Stimulated activated naive CD8-positive, alpha-beta T cell treated with anti-CD3 and anti-CD28 coated beads, Interleukin-15, amount 100 ng/mL, for 72 hours (primary cell): ENCODE measurements at regions not wholly inside any gene's neighbourhood (a gene's known extent, or its start where the extent isn't known, plus 50 kb on each side); places are given as distances from the start of the nearest gene placed in this dataset.

ENCODE experiments used
- ATAC-seq: fragments of 150-1000 bp; cut with Tn5 transposase; 2 replicates; pipeline ENCODE4 v1.10.0; 2021; ENCODE audit warnings: mild to moderate bottlenecking, moderate library complexity
- DNase-seq, 2 donors: peaks; one replicate each; pipeline ENCODE4 v3.0.0; 2021 to 2022
- H3K27ac Mint-ChIP-seq, 2 donors: one replicate each; pipeline ENCODE4 v1.8.0; 2022; ENCODE audit warnings: mild to moderate bottlenecking in 2 of 2, mixed read lengths in 2 of 2, moderate library complexity in 2 of 2
- H3K27me3 Mint-ChIP-seq: one replicate; pipeline ENCODE4 v1.8.0; 2022; ENCODE audit warnings: mixed read lengths
- H3K4me1 Mint-ChIP-seq: one replicate; pipeline ENCODE4 v1.8.0; 2022; ENCODE audit warnings: mild to moderate bottlenecking, mixed read lengths
- H3K4me3 Mint-ChIP-seq, 2 donors: one replicate each; pipeline ENCODE4 v1.8.0; 2022; ENCODE audit warnings: mild to moderate bottlenecking in 2 of 2, mixed read lengths in 2 of 2, moderate library complexity in 1 of 2
- H3K9me3 Mint-ChIP-seq, 2 donors: one replicate each; pipeline ENCODE4 v1.8.0; 2022; ENCODE audit warnings: mixed read lengths in 2 of 2

- no peaks in the 10 kb centered on the region for H3K4me1 Mint-ChIP-seq
- no peaks in the 10 kb centered on the region for H3K27me3 Mint-ChIP-seq
- DNase-seq: no peak
- ATAC-seq: no peak
- no peak overlapping the region for H3K4me3 Mint-ChIP-seq
- peaks cover 0 to 5% of the 10 kb centered on the region in 2 donors for H3K9me3 Mint-ChIP-seq
- no peak overlapping the region for H3K27ac Mint-ChIP-seq
Observed at GRCh38 chr4:66688674-66689073, 856.6 kb downstream of the CENPC start.

GRCh38 chr4:66687459-66687858 is 857.8 kb downstream of the CENPC start:
- peaks cover 0 to 5% of the 10 kb centered on the region in 2 donors for H3K9me3 Mint-ChIP-seq
- DNase-seq (no peak), ATAC-seq (no peak)
- H3K4me1 Mint-ChIP-seq: no peaks in the 10 kb centered on the region
- no peak overlapping the region for H3K4me3 Mint-ChIP-seq
- no peak overlapping the region for H3K27ac Mint-ChIP-seq
- H3K27me3 Mint-ChIP-seq: no peaks in the 10 kb centered on the region

DNA sequence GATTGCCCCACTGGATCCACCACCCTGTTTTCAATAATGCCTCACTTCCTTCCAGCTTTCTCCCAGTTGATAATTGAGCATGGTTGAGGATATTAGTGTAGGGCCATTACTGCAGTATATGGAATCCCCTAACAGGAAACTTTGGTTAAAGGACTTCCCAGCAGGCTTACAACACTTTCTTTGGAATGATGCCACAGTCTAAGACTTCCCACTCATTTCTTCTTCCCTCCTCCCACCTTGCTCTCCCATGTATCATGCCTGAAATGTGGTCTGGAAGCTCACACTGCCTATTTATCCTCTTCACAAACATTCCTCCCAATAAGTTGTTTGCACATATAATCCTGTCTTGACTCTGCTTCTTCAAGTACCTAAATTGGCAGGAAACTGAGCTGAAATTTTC is 863.3 kb downstream of the CENPC start:
- H3K4me1 Mint-ChIP-seq: no peaks in the 10 kb centered on the region
- no peak overlapping the region for H3K27ac Mint-ChIP-seq
- H3K9me3 Mint-ChIP-seq: peaks cover 0 to 6% of the 10 kb centered on the region in 2 donors
- no peak overlapping the region for H3K4me3 Mint-ChIP-seq
- ATAC-seq: no peak
- H3K27me3 Mint-ChIP-seq: no peaks in the 10 kb centered on the region
- DNase-seq: no peak

GRCh38 chr4:66667249-66667648 is 878.1 kb downstream of the CENPC start:
- H3K9me3 Mint-ChIP-seq: no peaks in the 10 kb centered on the region
- no peaks in the 10 kb centered on the region for H3K4me1 Mint-ChIP-seq
- H3K27ac Mint-ChIP-seq: no peak overlapping the region
- ATAC-seq: no peak
- no peaks in the 10 kb centered on the region for H3K27me3 Mint-ChIP-seq
- DNase-seq: no peak
- H3K4me3 Mint-ChIP-seq: no peak overlapping the region

GRCh38 chr4:66662620-66663019 is 882.7 kb downstream of the CENPC start:
- ATAC-seq: no peak
- no peak overlapping the region for H3K27ac Mint-ChIP-seq
- H3K4me1 Mint-ChIP-seq: no peaks in the 10 kb centered on the region
- no peak overlapping the region for H3K4me3 Mint-ChIP-seq
- no peaks in the 10 kb centered on the region for H3K9me3 Mint-ChIP-seq
- no peaks in the 10 kb centered on the region for H3K27me3 Mint-ChIP-seq
- DNase-seq: no peak

DNA sequence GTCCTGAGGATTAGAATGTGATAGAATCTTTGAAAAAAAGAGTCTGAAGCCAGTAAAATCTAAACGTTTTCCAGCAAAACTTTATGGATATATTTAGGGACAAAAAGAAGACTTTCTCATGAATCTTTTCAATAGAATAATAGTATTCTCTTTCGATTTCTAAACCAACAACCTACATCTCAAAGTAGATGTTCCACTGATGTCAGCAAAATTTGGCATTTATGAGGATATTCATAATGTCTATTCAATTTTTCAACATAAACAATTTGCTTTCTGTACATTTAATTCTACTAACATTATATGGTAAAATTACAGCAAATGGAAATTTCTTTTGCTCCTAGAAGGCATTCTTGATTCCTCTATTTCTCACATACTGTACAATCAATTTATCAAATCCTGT is 886.5 kb downstream of the CENPC start:
- H3K27ac Mint-ChIP-seq: no peak overlapping the region
- no peaks in the 10 kb centered on the region for H3K27me3 Mint-ChIP-seq
- no peaks in the 10 kb centered on the region for H3K4me1 Mint-ChIP-seq
- H3K4me3 Mint-ChIP-seq: no peak overlapping the region
- no peaks in the 10 kb centered on the region for H3K9me3 Mint-ChIP-seq
- ATAC-seq (no peak), DNase-seq (no peak)

DNA sequence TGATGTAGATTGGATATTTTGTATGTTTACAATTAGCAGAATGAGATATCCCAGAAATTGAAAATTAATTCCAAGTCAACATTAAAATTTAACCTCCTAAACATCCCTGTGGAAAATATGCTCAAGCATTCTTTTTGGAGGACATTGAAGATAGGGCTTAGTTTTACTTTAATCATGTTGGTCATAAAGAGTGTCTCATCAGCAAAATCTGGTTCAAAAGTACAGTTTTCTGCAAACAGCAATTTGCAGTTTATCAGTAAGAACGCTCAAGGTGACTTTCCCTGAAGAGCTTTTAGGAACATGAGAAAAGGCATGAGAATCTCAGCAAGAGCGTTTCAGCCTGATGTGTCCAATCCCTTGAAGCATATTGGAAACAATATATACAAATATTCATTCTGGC is 889.8 kb downstream of the CENPC start:
- Mint-ChIP-seq H3K4me3 (no peak overlapping the region), H3K9me3 (no peaks in the 10 kb centered on the region), H3K27me3 (no peaks in the 10 kb centered on the region), H3K4me1 (no peaks in the 10 kb centered on the region), H3K27ac (no peak overlapping the region)
- DNase-seq (no peak), ATAC-seq (no peak)

- DNase-seq (no peak), ATAC-seq (no peak)
- H3K27me3 Mint-ChIP-seq: no peaks in the 10 kb centered on the region
- H3K4me1 Mint-ChIP-seq: no peaks in the 10 kb centered on the region
- no peaks in the 10 kb centered on the region for H3K9me3 Mint-ChIP-seq
- H3K4me3 Mint-ChIP-seq: no peak overlapping the region
- H3K27ac Mint-ChIP-seq: no peak overlapping the region
Observed at GRCh38 chr4:66653937-66654336, 891.4 kb downstream of the CENPC start.

GRCh38 chr4:66649236-66649635 is 896.1 kb downstream of the CENPC start:
- ATAC-seq: no peak
- H3K27ac Mint-ChIP-seq: no peak overlapping the region
- H3K9me3 Mint-ChIP-seq: no peaks in the 10 kb centered on the region
- no peak for DNase-seq
- H3K4me3 Mint-ChIP-seq: no peak overlapping the region
- no peaks in the 10 kb centered on the region for H3K27me3 Mint-ChIP-seq
- no peaks in the 10 kb centered on the region for H3K4me1 Mint-ChIP-seq

DNA sequence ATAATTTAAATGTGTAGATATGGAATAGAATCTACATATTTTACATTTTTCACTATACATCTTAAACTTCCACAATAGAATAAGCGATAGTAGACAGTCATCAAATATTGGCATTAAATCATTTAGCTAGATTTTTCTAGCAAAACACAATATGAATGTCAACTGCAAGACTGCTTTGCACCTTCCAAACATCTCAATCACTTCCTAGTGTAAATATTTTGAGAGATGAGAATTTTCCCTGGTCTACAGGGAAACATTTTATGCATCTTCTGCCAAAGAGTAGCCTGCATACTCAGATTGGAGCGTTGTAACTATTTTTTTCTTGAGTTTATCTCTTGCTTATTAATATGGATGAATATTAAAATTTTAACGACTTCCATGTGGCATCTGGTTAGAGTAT is 897.4 kb downstream of the CENPC start:
- H3K4me3 Mint-ChIP-seq: no peak overlapping the region
- ATAC-seq (no peak), DNase-seq (no peak)
- no peak overlapping the region for H3K27ac Mint-ChIP-seq
- no peaks in the 10 kb centered on the region for H3K27me3 Mint-ChIP-seq
- H3K4me1 Mint-ChIP-seq: no peaks in the 10 kb centered on the region
- no peaks in the 10 kb centered on the region for H3K9me3 Mint-ChIP-seq

- Mint-ChIP-seq H3K9me3 (no peaks in the 10 kb centered on the region), H3K27me3 (no peaks in the 10 kb centered on the region), H3K4me3 (no peak overlapping the region), H3K27ac (no peak overlapping the region), H3K4me1 (no peaks in the 10 kb centered on the region)
- ATAC-seq: no peak
- no peak for DNase-seq
Observed at GRCh38 chr4:66647476-66647875, 897.8 kb downstream of the CENPC start.

- Mint-ChIP-seq H3K9me3 (no peaks in the 10 kb centered on the region), H3K4me1 (no peaks in the 10 kb centered on the region), H3K4me3 (no peak overlapping the region), H3K27me3 (no peaks in the 10 kb centered on the region), H3K27ac (no peak overlapping the region)
- DNase-seq (no peak), ATAC-seq (no peak)
Observed at GRCh38 chr4:66640233-66640990, 904.9 kb downstream of the CENPC start.

GRCh38 chr4:66639361-66639760 is 905.9 kb downstream of the CENPC start:
- DNase-seq (no peak), ATAC-seq (no peak)
- Mint-ChIP-seq H3K4me1 (no peaks in the 10 kb centered on the region), H3K27me3 (no peaks in the 10 kb centered on the region), H3K27ac (no peak overlapping the region), H3K9me3 (no peaks in the 10 kb centered on the region), H3K4me3 (no peak overlapping the region)

GRCh38 chr4:66636349-66636748 is 909.0 kb downstream of the CENPC start:
- no peak for ATAC-seq
- H3K27me3 Mint-ChIP-seq: no peaks in the 10 kb centered on the region
- no peak overlapping the region for H3K27ac Mint-ChIP-seq
- no peak overlapping the region for H3K4me3 Mint-ChIP-seq
- no peak for DNase-seq
- no peaks in the 10 kb centered on the region for H3K9me3 Mint-ChIP-seq
- H3K4me1 Mint-ChIP-seq: no peaks in the 10 kb centered on the region

- H3K27me3 Mint-ChIP-seq: no peaks in the 10 kb centered on the region
- no peak overlapping the region for H3K27ac Mint-ChIP-seq
- H3K4me1 Mint-ChIP-seq: no peaks in the 10 kb centered on the region
- H3K4me3 Mint-ChIP-seq: no peak overlapping the region
- no peak for DNase-seq
- no peak for ATAC-seq
- H3K9me3 Mint-ChIP-seq: no peaks in the 10 kb centered on the region
Observed at GRCh38 chr4:66633477-66633876, 911.8 kb downstream of the CENPC start.

GRCh38 chr4:66629927-66630326 is 915.4 kb downstream of the CENPC start:
- Mint-ChIP-seq H3K9me3 (peaks cover 0 to 5% of the 10 kb centered on the region in 2 donors), H3K4me1 (no peaks in the 10 kb centered on the region), H3K27ac (no peak overlapping the region), H3K4me3 (no peak overlapping the region), H3K27me3 (no peaks in the 10 kb centered on the region)
- DNase-seq: no peak
- ATAC-seq: no peak

DNA sequence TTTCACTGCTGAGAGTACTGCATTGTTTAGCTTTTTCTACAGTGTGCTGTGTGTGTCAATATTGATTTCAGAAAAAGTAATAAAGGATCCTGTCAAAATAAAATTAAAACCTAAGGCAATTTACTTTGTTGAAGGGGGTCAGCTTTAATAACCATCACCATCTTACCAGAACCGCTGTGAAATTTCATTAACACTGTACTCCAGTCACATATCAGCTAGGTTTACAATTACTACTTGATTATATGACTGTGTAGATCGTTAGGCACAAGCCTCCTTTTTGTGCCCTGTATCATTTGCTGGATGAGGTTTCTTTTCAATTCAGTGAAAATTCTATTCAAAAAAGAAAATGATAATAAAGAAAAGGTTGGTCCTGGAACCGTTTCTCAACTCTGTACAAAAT is 917.2 kb downstream of the CENPC start:
- peaks cover 0 to 10% of the 10 kb centered on the region in 2 donors for H3K9me3 Mint-ChIP-seq
- no peaks in the 10 kb centered on the region for H3K27me3 Mint-ChIP-seq
- H3K4me3 Mint-ChIP-seq: no peak overlapping the region
- no peak overlapping the region for H3K27ac Mint-ChIP-seq
- ATAC-seq (no peak), DNase-seq (no peak)
- H3K4me1 Mint-ChIP-seq: no peaks in the 10 kb centered on the region
